T-helper 2 cell treated with Interferon-gamma antibody and Interleukin-4, amounts not matched to agents 5 μg/mL and 100 μg/mL, for 36 hours (primary cell): ENCODE measurements at regions not wholly inside any gene's neighbourhood (a gene's known extent, or its start where the extent isn't known, plus 50 kb on each side); places are given as distances from the start of the nearest gene placed in this dataset.

Experiments used
- DNase-seq: peaks from one replicate; pipeline ENCODE4 v3.0.0; 2021; ENCODE audit warnings: low spot score
- H3K27ac Mint-ChIP-seq: one replicate; pipeline ENCODE4 v1.8.0; 2021; ENCODE audit warnings: mild to moderate bottlenecking, mixed read lengths
- H3K27me3 Mint-ChIP-seq: one replicate; pipeline ENCODE4 v1.8.0; 2021; ENCODE audit warnings: low read depth, mixed read lengths
- H3K36me3 Mint-ChIP-seq: one replicate; pipeline ENCODE4 v1.8.0; 2021; ENCODE audit warnings: low read depth, mixed read lengths
- H3K4me1 Mint-ChIP-seq: one replicate; pipeline ENCODE4 v1.8.0; 2021; ENCODE audit warnings: low read depth, mixed read lengths
- H3K4me3 Mint-ChIP-seq: one replicate; pipeline ENCODE4 v1.8.0; 2022; ENCODE audit warnings: mild to moderate bottlenecking, moderate library complexity, mixed read lengths
- H3K9me3 Mint-ChIP-seq: one replicate; pipeline ENCODE4 v1.8.0; 2021; ENCODE audit warnings: mixed read lengths

DNA sequence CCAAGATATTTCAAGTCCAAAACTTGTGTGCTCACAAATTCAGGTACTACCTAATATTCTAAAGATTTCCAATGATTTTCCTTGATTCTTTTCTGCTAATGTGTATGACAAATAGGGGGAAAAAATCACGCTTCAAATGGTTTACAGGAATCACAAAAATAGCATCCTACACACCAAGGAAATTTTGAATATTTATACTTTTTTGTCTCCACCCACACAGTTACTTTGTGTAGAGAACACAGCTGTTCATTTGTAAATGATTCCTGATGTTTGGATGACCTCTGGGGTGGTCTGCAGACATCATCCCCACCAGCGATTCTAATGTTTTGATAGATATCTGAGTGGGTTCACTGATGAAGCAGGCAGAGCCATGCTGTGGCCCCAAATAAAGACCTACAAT, 260.6 kb upstream of the NCKAP5 start:
- Mint-ChIP-seq H3K27ac (no peak overlapping the region), H3K4me1 (no peaks in the 10 kb centered on the region), H3K9me3 (no peaks in the 10 kb centered on the region), H3K27me3 (no peaks in the 10 kb centered on the region), H3K36me3 (no peaks in the 10 kb centered on the region), H3K4me3 (no peak overlapping the region)
- no peak for DNase-seq

DNA sequence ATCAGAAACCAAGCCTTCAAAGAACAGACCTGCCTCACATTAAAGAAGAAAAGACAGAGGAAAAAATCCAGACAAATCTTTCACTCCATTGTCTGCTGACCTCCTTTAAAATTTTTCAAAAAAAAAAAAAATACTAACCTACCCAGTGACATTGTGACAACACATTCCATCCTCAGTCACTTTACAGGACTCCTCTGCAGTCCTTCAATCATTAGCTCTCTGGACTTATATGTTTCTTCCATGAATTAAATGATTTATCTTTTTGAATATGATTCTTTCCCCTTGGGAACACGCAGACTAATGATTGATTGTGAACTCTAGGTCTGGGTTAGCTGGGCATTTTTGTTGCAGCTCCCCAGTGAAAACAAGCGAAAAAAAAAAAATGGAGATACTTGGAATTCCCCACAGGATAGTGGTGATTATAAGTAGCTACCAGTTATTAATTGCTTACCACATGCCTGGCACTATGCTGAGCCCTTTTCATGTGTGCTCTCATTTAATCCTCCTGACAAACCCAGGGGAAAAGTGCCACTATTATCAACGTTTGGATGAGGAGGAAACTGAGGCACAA, 261.3 kb upstream of the NCKAP5 start:
- H3K9me3 Mint-ChIP-seq, result no peaks in the 10 kb centered on the region
- no peak overlapping the region for H3K4me3 Mint-ChIP-seq
- no peak for DNase-seq
- no peaks in the 10 kb centered on the region for H3K36me3 Mint-ChIP-seq
- H3K27ac Mint-ChIP-seq, result no peak overlapping the region
- H3K4me1 Mint-ChIP-seq, result no peaks in the 10 kb centered on the region
- no peaks in the 10 kb centered on the region for H3K27me3 Mint-ChIP-seq

DNA sequence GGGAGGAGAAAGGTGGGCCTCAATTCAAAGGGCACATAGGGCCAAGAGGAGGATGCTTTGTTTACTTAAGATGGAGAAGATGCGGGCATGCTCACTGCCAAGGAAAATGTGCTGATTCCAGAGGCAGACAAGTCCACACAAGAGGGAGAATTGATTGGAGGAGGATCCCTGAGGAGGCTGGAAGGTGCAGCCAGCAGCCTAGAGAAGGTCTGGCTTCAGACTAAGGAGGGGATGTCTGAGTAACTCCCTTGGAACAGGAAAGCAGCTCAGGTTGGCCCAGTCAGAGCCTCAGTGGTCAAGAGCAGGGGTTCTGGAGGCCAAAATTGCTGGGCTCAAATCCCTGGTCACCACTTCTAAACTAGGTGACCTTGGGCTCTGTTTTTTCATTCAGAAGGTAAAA, 265.5 kb upstream of the NCKAP5 start:
- no peak overlapping the region for H3K4me3 Mint-ChIP-seq
- DNase-seq, result no peak
- no peaks in the 10 kb centered on the region for H3K4me1 Mint-ChIP-seq
- no peaks in the 10 kb centered on the region for H3K27me3 Mint-ChIP-seq
- no peaks in the 10 kb centered on the region for H3K36me3 Mint-ChIP-seq
- no peaks in the 10 kb centered on the region for H3K9me3 Mint-ChIP-seq
- H3K27ac Mint-ChIP-seq, result no peak overlapping the region

DNA sequence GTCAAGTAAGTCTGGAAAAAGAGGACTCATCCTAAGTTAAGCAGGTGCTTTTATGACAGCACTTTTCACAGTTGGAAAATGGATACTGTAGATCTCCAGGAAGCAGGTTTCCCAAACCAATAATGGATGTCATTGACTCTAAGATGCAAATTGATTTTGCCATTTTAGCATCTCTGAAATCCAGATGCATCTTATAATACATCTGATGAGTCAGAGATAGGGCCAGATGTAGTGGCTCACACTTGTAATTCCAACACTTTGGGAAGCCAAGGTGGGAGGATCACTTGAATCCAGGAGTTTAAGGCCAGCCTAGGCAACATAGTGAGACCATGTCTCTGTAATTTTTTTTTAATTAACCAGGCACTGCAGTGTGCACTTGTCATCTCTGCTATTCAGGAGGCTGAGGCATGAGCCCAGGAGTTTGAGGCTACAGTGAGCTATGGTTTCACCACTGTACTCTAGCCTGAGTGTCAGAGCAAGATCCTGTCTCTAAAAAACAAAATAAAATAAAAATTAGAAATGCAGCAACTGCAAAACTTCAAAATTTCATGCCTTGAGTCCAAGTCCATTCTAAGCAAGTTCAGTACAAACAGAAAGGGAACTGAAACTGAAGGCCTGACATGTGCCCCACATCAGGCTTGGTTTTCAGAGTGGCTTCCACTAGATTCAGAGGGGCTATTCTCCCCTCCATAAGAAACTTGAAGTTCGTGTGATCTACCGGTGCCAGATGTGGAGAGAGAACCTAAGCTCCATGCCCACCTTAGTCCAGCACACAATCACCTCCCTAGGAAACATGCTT, 267.8 kb upstream of the NCKAP5 start:
- Mint-ChIP-seq H3K27me3 (no peaks in the 10 kb centered on the region), H3K27ac (no peak overlapping the region), H3K36me3 (no peaks in the 10 kb centered on the region), H3K4me3 (no peak overlapping the region), H3K4me1 (no peaks in the 10 kb centered on the region), H3K9me3 (no peaks in the 10 kb centered on the region)
- DNase-seq, result no peak

DNA sequence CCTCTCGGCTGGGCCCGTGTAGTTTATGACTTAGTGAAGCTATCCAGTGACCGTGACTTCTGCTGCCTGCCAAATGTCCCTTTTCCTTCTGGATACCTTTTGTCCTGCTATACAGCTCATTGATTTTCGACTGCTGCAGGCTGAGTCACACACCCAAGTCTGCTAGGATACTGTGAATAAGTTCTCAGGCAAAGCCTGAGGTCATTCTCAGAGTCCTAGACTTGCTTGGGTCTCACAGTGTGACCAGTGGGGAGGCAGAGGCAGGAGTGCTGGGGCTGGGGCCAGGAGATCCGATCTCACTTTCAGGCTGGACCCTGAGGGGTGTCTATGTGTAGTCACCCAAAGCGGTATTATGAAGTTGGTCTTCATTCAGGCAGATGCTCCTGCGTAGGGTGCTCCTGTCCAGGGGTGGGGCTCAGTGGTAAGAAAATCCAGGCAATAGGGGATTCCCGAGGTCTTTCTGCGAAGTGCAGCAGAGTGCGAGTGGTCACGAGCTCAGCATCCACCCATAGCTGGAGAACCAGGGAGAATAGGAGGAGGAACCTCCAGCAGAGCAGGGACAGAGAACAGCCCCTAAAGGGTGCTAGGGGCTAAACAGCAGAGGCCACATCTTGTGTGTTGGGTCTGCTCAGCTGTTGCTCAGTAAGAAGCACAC, 268.6 kb upstream of the NCKAP5 start:
- H3K4me1 Mint-ChIP-seq, result no peaks in the 10 kb centered on the region
- no peaks in the 10 kb centered on the region for H3K36me3 Mint-ChIP-seq
- H3K4me3 Mint-ChIP-seq, result no peak overlapping the region
- H3K27me3 Mint-ChIP-seq, result no peaks in the 10 kb centered on the region
- H3K9me3 Mint-ChIP-seq, result no peaks in the 10 kb centered on the region
- DNase-seq, result no peak
- no peak overlapping the region for H3K27ac Mint-ChIP-seq

DNA sequence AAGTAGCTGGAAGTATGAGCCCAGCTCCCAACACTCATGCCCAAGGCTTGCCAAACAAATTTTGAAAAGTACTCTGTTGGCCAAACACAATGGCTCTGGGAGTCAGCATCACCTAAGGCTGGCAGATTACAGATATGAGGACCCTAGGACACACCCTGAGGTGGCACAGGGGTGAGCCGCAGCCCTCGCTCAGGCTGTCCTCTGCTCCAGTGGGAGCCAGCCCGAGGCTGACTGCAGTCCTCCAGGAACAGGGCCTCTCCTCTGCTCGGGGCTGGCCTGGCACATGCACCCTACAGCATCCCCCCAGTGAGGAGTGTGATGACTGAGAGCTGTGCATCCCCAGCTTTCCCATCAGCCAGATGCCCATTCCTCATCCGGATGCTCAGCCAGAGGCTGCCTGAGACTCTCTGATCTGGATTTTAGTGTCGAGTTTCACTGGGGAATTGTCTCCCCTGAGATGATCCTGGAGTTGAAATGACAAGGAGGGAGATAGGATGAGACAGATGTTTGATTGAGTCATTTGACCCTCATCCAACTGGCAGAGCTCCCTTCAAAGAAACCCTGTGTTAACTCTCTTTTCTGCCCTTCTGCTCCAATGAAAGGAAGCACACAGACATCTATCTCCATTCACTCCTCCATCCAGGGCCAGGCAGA, 269.3 kb upstream of the NCKAP5 start:
- Mint-ChIP-seq H3K36me3 (no peaks in the 10 kb centered on the region), H3K27ac (no peak overlapping the region), H3K4me3 (no peak overlapping the region), H3K4me1 (no peaks in the 10 kb centered on the region), H3K9me3 (no peaks in the 10 kb centered on the region), H3K27me3 (no peaks in the 10 kb centered on the region)
- no peak for DNase-seq

DNA sequence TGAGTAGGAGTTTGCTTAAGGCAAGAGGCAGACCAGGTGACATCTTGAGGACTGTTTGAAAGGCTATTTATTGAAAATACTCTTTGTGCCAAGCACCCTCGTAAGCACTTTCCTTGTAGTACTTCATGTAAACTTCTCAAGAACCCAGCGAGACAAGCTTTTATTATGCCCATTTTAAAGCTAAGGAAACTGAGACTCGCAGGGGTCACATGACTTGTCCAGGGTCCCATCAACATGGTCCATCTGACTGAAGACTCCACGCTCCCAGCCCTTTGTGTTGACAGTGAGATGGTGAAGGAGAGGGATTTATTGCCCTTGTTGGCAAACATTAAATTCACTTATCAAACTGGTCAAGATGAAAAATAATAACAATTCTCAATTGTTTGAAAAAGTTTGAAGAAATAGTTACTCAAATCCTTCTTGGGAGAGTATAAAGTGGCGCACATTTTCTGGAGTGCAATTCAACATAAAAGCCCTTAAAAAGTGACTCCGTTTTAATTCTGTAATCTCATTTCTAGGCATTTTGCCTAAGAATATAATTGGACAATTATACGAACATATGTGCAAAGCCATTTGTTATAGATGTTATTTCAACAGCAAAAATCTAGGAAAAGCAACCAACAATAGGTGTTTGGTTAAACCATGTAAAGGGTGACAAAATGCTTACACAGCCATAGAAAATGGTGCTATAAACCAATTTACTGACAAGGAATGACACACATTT, 270.5 kb upstream of the NCKAP5 start:
- no peak for DNase-seq
- H3K9me3 Mint-ChIP-seq, result no peaks in the 10 kb centered on the region
- H3K27ac Mint-ChIP-seq, result no peak overlapping the region

DNA sequence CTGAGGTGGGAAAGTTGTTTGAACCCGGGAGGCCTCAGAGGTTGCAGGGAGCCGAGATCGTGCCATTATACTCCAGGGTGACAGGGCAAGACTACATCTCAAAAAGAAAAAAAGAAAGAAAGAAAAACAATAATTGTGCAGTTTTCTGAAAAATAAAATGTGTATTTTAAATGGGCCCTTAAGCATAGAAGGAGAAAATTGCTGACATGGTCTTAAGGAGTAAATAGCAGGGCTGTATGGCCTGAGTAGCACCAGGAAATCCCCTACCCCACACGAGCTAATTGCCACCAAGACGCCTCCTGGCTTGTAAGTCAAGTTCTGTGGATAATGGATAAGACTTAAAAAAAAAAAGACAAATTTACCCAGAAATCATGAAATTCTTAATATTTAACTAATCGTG, 271.4 kb upstream of the NCKAP5 start:
- no peak for DNase-seq
- H3K4me1 Mint-ChIP-seq, result no peaks in the 10 kb centered on the region
- H3K4me3 Mint-ChIP-seq, result no peak overlapping the region
- H3K27ac Mint-ChIP-seq, result no peak overlapping the region
- no peaks in the 10 kb centered on the region for H3K36me3 Mint-ChIP-seq
- no peaks in the 10 kb centered on the region for H3K9me3 Mint-ChIP-seq
- H3K27me3 Mint-ChIP-seq, result no peaks in the 10 kb centered on the region

More for the DNA sequence above, 270.5 kb upstream of the NCKAP5 start:
- H3K4me3 Mint-ChIP-seq, result no peak overlapping the region
- no peaks in the 10 kb centered on the region for H3K36me3 Mint-ChIP-seq
- H3K27me3 Mint-ChIP-seq, result no peaks in the 10 kb centered on the region
- H3K4me1 Mint-ChIP-seq, result no peaks in the 10 kb centered on the region

DNA sequence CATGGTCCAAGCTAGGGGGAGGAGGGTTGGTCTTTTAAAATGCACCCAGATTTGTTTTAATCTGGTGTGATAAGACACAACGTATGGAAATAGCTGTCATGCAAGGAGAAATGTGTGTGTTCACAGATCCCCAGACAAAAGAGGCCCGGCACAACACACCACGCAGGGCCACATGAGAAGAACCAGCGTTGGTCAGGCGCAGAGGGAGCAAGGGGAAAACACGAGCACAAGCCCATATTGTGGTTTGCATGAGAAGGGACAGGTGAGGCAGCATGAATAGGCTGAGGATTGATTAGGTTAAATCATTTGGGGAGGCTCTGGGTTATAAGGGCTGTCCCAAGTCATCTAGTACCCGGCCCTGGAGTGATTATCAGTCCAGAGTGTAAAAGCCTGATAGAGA, 272.5 kb upstream of the NCKAP5 start:
- H3K9me3 Mint-ChIP-seq, result no peaks in the 10 kb centered on the region

DNA sequence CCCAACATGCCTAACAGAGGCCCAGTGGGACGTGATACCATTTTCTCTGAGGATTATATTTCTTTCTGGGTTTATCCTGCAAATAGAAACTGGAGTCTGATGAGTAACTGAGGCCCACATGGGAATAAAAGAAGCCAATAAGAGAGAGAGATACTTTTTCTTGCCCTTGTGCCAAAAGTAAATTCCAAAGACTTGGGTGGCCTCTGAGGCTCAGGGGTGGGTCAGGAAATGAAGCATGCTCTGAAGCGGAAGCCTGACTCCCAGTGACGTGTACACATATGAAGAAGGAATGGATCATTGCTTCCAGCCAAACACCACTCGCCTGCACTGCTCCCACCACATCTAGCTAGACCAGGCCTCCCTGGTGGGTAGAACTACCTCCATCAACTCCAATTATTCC, 273.6 kb upstream of the NCKAP5 start:
- Mint-ChIP-seq H3K27ac (no peak overlapping the region), H3K4me3 (no peak overlapping the region), H3K36me3 (no peaks in the 10 kb centered on the region), H3K27me3 (no peaks in the 10 kb centered on the region), H3K4me1 (no peaks in the 10 kb centered on the region), H3K9me3 (no peaks in the 10 kb centered on the region)
- no peak for DNase-seq

More for the DNA sequence above, 272.5 kb upstream of the NCKAP5 start:
- no peak for DNase-seq
- no peaks in the 10 kb centered on the region for H3K36me3 Mint-ChIP-seq
- no peak overlapping the region for H3K27ac Mint-ChIP-seq
- no peaks in the 10 kb centered on the region for H3K27me3 Mint-ChIP-seq
- no peak overlapping the region for H3K4me3 Mint-ChIP-seq
- H3K4me1 Mint-ChIP-seq, result no peaks in the 10 kb centered on the region

DNA sequence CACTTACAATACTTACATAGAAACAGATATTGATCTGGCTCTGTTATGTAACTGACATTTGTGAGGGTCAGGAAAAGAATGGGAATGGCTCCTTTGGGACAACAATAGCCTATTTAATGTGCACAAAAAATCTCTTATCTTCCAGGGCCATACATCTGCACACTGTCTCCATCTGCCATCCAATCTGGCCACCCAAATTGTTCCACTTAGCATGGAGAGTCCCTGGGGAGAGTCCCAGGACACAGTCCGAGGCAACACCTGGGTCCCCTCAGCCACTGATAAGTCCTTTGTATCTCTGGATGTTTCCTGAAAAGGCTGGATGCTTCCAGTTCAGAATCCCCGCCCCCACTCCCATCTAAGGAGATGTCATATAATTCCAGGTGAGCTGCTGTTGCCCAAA, 274.2 kb upstream of the NCKAP5 start:
- H3K36me3 Mint-ChIP-seq, result no peaks in the 10 kb centered on the region
- no peak overlapping the region for H3K27ac Mint-ChIP-seq
- H3K4me3 Mint-ChIP-seq, result no peak overlapping the region
- H3K4me1 Mint-ChIP-seq, result no peaks in the 10 kb centered on the region
- DNase-seq, result no peak
- no peaks in the 10 kb centered on the region for H3K9me3 Mint-ChIP-seq
- no peaks in the 10 kb centered on the region for H3K27me3 Mint-ChIP-seq

DNA sequence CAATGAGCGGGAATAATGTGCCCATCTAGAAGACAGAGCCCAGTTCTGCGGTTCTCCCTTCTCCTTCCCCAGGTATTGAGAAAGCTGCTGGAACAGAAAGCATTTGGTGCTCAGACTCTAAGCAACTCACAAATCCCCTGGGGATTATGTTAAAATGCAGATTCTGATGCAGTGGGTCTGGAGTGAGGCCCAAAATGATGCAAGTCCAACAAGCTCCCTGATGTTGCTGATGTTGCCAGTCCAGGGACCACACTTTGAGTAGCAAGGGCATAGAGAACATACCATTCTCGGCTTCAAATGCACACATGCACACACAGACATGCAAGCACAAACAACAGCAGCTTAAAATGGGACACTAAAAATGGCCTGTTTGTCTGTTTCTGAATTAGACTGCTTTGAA, 274.8 kb upstream of the NCKAP5 start:
- Mint-ChIP-seq H3K9me3 (no peaks in the 10 kb centered on the region), H3K36me3 (no peaks in the 10 kb centered on the region), H3K4me3 (no peak overlapping the region), H3K4me1 (no peaks in the 10 kb centered on the region), H3K27ac (no peak overlapping the region), H3K27me3 (no peaks in the 10 kb centered on the region)
- DNase-seq, result no peak

DNA sequence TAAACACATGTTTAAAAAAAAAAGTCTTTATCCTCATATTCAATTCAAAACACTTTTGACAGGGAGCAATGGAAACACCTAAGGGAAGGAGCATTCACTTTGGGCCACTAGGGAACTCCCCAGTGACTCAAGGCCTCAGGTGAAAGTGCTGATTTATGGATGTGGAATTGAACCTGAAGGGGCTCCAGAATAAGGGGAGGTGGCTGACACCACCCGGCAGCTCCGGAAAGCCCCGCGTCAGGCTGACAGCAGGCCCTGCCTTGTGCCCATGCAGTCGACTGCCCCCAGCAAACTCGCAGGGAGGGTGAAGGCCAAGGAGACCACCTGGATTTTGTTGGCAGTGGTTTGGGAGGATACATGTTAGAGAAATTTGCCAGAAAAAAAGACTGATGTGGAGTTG, 275.3 kb upstream of the NCKAP5 start:
- no peak for DNase-seq
- H3K27ac Mint-ChIP-seq, result no peak overlapping the region
- H3K27me3 Mint-ChIP-seq, result no peaks in the 10 kb centered on the region
- H3K36me3 Mint-ChIP-seq, result no peaks in the 10 kb centered on the region
- no peak overlapping the region for H3K4me3 Mint-ChIP-seq
- no peaks in the 10 kb centered on the region for H3K4me1 Mint-ChIP-seq
- no peaks in the 10 kb centered on the region for H3K9me3 Mint-ChIP-seq
